Adrenal gland (tissue), 5 donors: ENCODE measurements at regions not wholly inside any gene's neighbourhood (a gene's known extent, or its start where the extent isn't known, plus 50 kb on each side); places are given as distances from the start of the nearest gene placed in this dataset.
"Not testable (repeated sequence)": the region's sequence is repeated elsewhere in the genome, so short reads cannot be mapped to it uniquely, and the experiment has no call there.

Experiments
- CTCF ChIP-seq, 6 experiments: fragments of 450-650 bp in 4 of 6; fragments of 200-600 bp in 2 of 6; sonication (generic) in 1 of 6; IDR thresholded peaks; 1 replicate in 5 of 6; 2 replicates in 1 of 6; pipeline versions ENCODE4 v1.5.1 to v1.8.0; 2016 to 2021; ENCODE audit warnings: antibody characterized with exemption in 6 of 6, mild to moderate bottlenecking in 2 of 6, moderate library complexity in 1 of 6
- POLR2A ChIP-seq, 2 donors: fragments of 450-650 bp; IDR thresholded peaks; one replicate each; pipeline ENCODE4 v1.6.1; 2017; ENCODE audit warnings: antibody characterized with exemption in 2 of 2, mild to moderate bottlenecking in 2 of 2, moderate library complexity in 1 of 2
- donor health status: DM: no; HTN: no; CAD: no.

GRCh38 chr11:57911522-57911921 is 112.2 kb upstream of the OR9Q1 start:
- not testable (repeated sequence) for TF ChIP-seq CTCF, POLR2A (IDR thresholded peaks at IDR 0.05)
